SJSA1 (cell line): ENCODE measurements at regions not wholly inside any gene's neighbourhood (a gene's known extent, or its start where the extent isn't known, plus 50 kb on each side); places are given as distances from the start of the nearest gene placed in this dataset.

Experiments used
- DNase-seq, 2 experiments: peaks; one replicate each; pipeline ENCODE4 v3.0.0-alpha.2; 2015 to 2020; ENCODE audit warnings: low spot score in 2 of 2, low read depth in 1 of 2
- H3K27ac ChIP-seq: fragments of 250-450 bp; sonication (Bioruptor Pico); 2 replicates; pipeline ENCODE4 v1.5.1; 2020; ENCODE audit warnings: mild to moderate bottlenecking, moderate library complexity
- H3K27me3 ChIP-seq: fragments of 250-450 bp; sonication (Bioruptor Pico); replicated peaks from 2 replicates; pipeline ENCODE4 v1.5.1; 2020; ENCODE audit warnings: mild to moderate bottlenecking, moderate library complexity
- H3K36me3 ChIP-seq: fragments of 250-450 bp; sonication (Bioruptor Pico); 2 replicates; pipeline ENCODE4 v1.5.1; 2020; ENCODE audit warnings: mild to moderate bottlenecking
- H3K4me1 ChIP-seq: fragments of 250-450 bp; sonication (Bioruptor Pico); replicated peaks from 2 replicates; pipeline ENCODE4 v1.6.1; 2021; ENCODE audit warnings: mild to moderate bottlenecking
- H3K4me3 ChIP-seq: fragments of 250-450 bp; sonication (Bioruptor Pico); 2 replicates; pipeline ENCODE4 v1.5.1; 2020; ENCODE audit warnings: mild to moderate bottlenecking
- H3K9me3 ChIP-seq: fragments of 250-450 bp; sonication (Bioruptor Pico); replicated peaks from 2 replicates; pipeline ENCODE4 v1.5.1; 2020; ENCODE audit warnings: mild to moderate bottlenecking

DNA sequence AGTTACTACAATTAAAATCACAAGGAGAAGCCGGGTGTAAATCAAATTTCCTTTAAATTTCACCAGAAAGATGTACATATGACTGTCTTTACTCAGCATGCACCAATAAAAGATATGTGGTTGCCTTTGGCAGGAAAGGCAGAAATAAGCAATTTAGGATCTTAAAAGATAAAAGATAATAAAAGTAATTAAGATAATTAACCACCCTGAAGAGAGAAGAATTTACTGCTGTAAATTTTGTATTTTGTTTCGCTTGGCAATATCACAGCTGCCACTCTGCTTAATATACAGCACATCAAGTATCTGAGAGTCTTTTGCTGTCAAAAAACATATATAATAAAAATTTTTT is 411.9 kb downstream of the MN1 start:
- no peaks in the 10 kb centered on the region for H3K9me3 ChIP-seq
- no peak for DNase-seq
- H3K4me1 ChIP-seq: no peaks in the 10 kb centered on the region
- no peak overlapping the region for H3K27ac ChIP-seq
- H3K4me3 ChIP-seq: no peak overlapping the region
- H3K27me3 ChIP-seq: peaks cover 22% of the 10 kb centered on the region
- no peaks in the 10 kb centered on the region for H3K36me3 ChIP-seq

DNA sequence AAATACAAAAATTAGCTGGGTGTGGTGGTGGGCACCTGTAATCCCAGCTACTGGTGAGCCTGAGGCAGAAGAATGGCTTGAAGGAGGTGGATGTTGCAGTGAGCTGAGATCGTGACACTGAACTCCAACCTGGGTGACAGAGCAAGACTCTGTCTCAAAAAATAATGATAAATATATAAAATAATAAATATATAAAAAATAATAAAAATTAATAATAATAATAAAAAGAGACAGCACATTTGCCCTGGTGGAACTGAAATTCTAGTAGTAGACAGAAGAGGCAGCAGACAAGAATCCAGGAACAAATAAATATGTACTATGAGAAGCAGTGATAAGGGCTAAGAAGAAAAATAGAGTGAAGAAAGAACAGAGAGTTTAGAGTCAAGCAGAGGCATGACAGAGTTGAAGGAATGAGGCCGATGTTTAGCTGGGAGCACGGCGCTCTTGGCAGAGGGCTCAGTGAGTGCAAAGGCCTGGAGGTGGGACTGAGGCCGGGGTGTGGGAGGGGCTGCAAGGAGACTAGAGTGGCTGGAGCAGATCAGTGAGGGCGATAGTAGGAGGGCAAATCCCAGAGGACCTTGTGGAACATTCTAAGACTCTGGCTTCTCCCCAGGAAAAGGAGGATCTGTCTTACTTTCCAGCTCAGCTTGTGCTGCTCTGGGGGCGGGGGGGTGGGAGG is 410.3 kb downstream of the MN1 start:
- DNase-seq: no peak
- H3K27me3 ChIP-seq: peaks cover 21% of the 10 kb centered on the region
- no peak overlapping the region for H3K27ac ChIP-seq
- H3K4me1 ChIP-seq: no peaks in the 10 kb centered on the region
- H3K9me3 ChIP-seq: no peaks in the 10 kb centered on the region
- no peak overlapping the region for H3K4me3 ChIP-seq
- H3K36me3 ChIP-seq: no peaks in the 10 kb centered on the region

DNA sequence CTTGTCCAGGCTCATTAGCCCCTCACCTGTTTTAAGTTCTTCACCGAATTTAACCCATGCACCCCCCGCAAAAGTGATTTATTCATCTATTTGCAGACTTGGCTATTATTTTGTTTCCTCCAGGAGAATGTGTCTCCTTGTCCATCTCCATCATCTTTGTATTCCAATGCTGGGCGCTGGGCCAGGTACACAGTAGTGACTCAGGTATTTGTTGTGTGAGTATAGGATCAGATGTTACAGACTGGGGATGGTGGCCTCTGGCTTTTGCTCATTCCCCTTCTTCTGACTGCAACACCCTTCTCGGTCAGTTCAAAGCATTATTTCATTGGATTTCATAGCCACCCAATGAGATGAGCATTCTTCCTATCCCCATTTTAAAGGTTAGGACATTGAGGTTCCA is 408.2 kb downstream of the MN1 start:
- H3K27ac ChIP-seq: no peak overlapping the region
- H3K4me3 ChIP-seq: no peak overlapping the region
- H3K9me3 ChIP-seq: no peaks in the 10 kb centered on the region
- no peaks in the 10 kb centered on the region for H3K36me3 ChIP-seq
- H3K27me3 ChIP-seq: peaks cover 18% of the 10 kb centered on the region
- no peak for DNase-seq
- no peaks in the 10 kb centered on the region for H3K4me1 ChIP-seq

DNA sequence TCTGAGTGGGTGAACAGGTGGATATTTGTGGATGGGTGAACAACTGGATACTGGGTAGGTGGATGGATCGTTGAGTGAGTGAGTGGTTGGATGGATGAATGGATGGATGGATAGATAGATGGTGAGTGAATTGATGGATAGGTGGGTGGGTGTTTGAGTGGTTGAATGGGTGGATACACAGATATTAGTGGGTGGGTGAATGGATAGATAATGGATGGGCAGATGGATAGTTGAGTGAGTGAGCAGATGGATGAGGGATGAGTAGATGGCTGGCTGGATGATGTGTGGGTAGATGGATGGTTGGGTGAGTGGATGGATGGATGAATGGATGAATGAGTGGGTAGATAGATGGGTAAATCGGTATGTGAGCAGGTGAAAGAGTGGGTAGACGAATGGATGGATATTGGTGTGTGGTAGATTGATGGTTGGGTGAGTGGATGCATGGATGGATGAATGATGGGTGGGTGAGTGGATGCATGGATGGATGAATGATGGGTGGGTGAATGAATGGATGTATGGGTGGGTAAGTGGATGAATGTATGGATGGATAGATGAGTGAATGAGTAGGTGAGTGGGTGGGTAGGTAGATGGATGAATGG is 406.7 kb downstream of the MN1 start:
- no peak for DNase-seq
- H3K36me3 ChIP-seq: no peaks in the 10 kb centered on the region
- H3K9me3 ChIP-seq: no peaks in the 10 kb centered on the region
- no peak overlapping the region for H3K4me3 ChIP-seq
- H3K27ac ChIP-seq: no peak overlapping the region
- H3K4me1 ChIP-seq: no peaks in the 10 kb centered on the region
- H3K27me3 ChIP-seq: peaks cover 29% of the 10 kb centered on the region

DNA sequence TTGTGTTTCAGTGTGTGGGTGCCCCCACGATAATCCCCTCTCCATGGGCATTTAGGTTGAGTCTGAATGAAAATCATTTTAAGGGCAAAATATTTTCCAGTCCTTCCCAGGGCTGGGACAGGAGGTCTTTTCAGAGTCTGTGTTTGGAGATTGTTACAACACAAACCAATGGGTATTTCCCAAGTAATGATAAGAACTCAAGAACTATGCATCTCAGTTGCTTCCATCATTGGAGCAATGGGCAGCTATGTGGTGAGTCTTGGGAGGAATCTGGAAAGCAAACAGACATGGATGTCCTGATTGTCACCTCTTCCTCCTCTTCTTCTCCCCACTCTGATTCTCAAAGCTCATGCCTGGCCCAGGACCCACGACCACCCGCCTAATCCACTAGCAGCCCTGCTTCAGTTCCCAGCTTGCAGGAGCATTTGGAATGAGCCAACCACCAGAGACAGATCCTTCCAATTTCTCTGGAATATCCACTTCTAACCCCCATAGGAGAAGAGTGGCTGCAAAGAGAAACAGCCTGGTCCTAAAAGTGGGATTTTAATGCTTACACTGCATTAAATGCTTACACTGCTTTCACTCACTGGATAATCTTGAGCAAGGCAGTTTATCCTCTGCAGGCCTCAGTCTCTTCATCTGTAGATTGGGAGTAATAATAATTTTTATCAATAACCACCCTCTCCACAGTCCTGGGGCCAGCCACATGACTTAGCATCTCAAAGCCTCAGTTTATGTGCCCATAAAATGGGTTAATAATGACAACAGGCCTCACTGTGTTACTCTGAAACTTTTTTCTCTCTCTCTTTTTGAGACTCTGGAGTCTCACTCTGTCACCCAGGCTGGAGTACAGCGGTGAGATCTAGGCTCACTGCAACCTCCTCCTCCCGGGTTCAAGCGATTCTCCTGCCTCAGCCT is 404.3 kb downstream of the MN1 start:
- no peaks in the 10 kb centered on the region for H3K9me3 ChIP-seq
- no peaks in the 10 kb centered on the region for H3K36me3 ChIP-seq
- H3K27ac ChIP-seq: no peak overlapping the region
- DNase-seq: no peak
- H3K4me1 ChIP-seq: no peaks in the 10 kb centered on the region
- no peak overlapping the region for H3K4me3 ChIP-seq
- H3K27me3 ChIP-seq: peaks cover 30% of the 10 kb centered on the region

DNA sequence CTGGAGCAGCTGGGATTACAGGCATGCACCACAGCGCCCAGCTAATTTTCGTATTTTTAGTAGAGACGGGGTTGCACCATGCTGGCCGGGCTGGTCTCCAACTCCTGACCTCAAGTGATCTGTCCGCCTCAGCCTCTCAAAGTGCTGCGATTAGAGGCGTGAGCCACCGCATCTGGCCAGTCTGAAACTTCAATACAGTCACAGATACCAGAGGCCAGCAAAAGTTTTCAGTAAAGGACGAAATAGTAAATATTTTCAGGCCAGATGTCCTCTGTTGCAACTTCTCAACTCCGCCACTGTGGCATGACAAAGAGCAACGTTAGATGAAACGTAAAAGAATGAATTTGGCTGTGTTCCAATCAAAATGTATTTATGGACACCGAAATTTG is 403.6 kb downstream of the MN1 start:
- no peak for DNase-seq
- Histone ChIP-seq H3K4me3 (no peak overlapping the region), H3K27ac (no peak overlapping the region), H3K36me3 (no peaks in the 10 kb centered on the region), H3K9me3 (no peaks in the 10 kb centered on the region), H3K4me1 (no peaks in the 10 kb centered on the region), H3K27me3 (peaks cover 30% of the 10 kb centered on the region)

DNA sequence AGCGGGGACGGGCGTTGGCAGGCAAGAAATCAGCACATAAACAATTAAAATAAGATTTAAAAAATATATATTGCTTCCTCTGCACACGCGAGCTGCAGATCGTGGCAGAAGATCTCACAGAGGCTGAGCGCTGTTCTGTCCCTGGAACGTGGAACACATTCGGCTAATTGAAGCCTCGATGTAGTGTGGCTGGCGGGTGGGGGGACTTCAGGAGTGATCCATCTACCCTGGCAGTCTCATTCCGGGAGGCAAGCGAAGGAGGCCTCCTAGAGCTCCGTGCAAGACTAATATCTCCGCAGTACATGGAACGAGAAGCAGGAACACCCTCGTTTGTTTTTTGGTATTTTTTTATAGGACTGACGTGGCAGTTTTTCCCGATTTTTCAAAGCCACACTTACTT is 402.4 kb downstream of the MN1 start:
- no peak for DNase-seq
- no peaks in the 10 kb centered on the region for H3K9me3 ChIP-seq
- peaks cover 30% of the 10 kb centered on the region for H3K27me3 ChIP-seq
- H3K36me3 ChIP-seq: no peaks in the 10 kb centered on the region
- H3K4me1 ChIP-seq: no peaks in the 10 kb centered on the region
- H3K27ac ChIP-seq: no peak overlapping the region
- H3K4me3 ChIP-seq: no peak overlapping the region

DNA sequence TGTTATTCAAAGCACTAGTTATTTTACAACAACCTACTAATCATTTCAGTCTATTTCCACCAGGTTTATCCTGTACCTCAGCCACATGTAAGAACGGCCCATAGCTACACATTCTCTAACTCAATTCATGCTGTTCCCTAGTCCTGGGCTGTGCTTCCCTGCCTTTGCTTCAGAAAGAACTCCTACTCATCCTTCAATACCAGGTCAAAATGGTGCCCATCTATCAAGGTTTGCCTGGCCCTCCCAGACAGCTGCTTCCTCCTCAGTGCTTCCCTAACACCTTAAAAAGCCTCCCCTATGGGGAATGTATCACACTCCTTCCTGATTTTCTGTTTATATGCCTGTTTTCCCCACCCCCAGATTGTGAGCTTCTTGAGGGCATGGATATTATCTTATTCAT is 400.7 kb downstream of the MN1 start:
- no peaks in the 10 kb centered on the region; the same call in 1 of the 2 replicates for H3K4me1 ChIP-seq
- H3K27me3 ChIP-seq: peaks cover 30% of the 10 kb centered on the region
- H3K36me3 ChIP-seq: no peaks in the 10 kb centered on the region
- H3K27ac ChIP-seq: no peak overlapping the region
- H3K4me3 ChIP-seq: no peak overlapping the region
- no peak for DNase-seq
- H3K9me3 ChIP-seq: no peaks in the 10 kb centered on the region

DNA sequence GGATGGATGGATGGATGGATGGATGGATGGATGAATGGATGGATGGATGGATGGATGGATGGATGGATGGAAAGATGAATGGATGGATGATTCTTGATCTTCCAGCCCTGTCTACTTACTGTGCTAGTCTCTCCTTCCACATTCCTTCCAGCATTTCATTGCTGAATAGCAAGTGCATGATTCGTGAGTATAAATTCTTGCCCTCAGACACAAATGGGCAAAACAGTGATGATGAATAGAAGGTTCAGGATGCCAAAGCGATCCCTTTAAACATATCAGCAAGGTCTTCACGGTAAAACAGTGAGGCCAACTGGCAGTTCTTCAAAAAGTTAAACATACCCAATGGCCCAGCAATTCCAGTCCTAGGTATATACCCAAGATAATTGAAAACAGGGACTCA is 400.2 kb downstream of the MN1 start:
- Histone ChIP-seq H3K27me3 (peaks cover 30% of the 10 kb centered on the region), H3K36me3 (no peaks in the 10 kb centered on the region), H3K4me3 (no peak overlapping the region), H3K9me3 (no peaks in the 10 kb centered on the region), H3K27ac (no peak overlapping the region), H3K4me1 (no peaks in the 10 kb centered on the region; the same call in 1 of the 2 replicates)
- no peak for DNase-seq

DNA sequence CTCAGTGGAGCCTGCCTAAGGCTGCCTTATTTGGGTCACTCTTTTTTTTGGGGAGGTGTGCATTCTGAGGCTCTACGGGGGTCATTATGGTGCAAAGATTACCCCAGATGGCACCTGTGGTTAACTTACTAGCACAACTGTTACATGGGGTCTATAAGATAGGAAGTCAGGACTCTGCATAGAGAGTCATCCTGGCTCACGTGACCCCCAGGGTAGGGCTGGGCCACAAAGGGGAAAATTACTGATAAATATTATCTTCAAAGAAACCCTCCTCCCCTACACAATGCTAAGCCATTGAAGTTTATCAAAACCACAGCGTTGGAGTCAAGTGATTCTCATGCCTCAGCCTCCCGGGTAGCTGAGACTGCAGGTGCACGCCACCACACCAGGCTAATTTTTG is 397.1 kb downstream of the MN1 start:
- DNase-seq: no peak
- Histone ChIP-seq H3K4me3 (no peak overlapping the region), H3K27me3 (peaks cover 12% of the 10 kb centered on the region; the same call in 1 of the 2 replicates), H3K36me3 (no peaks in the 10 kb centered on the region), H3K27ac (no peak overlapping the region), H3K4me1 (no peaks in the 10 kb centered on the region; the same call in 1 of the 2 replicates), H3K9me3 (no peaks in the 10 kb centered on the region)

DNA sequence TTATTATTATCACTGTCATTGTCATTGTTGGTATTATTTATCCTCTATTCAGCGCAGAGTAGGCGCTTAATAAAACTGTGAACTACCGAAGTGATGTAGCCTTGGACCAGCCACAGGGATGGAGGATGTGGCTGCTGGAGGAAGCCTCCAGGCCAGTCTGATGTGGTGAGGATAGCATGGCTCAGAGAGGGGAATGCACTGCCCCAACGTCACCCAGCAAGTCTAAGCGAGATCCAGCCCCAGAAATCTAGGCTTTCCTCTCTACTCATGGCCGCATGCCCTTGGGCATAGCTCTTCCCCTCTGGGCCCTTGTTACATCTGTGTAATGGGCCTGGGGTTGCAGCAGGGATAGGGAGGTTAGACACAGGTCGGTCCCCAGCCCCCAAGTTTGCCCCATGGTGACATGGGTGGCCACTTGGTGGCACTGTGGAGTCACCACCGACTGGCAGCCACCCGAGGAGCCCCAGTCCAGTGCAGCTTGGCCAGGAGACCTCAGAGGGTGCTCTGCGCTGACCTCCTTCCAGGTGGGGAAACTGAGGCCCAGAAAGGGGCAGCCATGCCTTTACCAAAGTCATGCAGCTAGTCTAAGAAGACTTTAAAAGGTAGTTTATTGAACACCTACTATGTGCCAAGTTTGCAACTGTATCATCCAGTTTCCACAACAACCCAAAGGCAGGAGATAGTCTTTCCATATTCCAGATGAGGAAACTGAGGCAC is 395.7 kb downstream of the MN1 start:
- Histone ChIP-seq H3K4me3 (no peak overlapping the region), H3K27ac (no peak overlapping the region), H3K27me3 (no peaks in the 10 kb centered on the region), H3K9me3 (no peaks in the 10 kb centered on the region), H3K4me1 (no peaks in the 10 kb centered on the region; the same call in 1 of the 2 replicates), H3K36me3 (no peaks in the 10 kb centered on the region)
- peak; percentile 53 to 67 for DNase-seq

DNA sequence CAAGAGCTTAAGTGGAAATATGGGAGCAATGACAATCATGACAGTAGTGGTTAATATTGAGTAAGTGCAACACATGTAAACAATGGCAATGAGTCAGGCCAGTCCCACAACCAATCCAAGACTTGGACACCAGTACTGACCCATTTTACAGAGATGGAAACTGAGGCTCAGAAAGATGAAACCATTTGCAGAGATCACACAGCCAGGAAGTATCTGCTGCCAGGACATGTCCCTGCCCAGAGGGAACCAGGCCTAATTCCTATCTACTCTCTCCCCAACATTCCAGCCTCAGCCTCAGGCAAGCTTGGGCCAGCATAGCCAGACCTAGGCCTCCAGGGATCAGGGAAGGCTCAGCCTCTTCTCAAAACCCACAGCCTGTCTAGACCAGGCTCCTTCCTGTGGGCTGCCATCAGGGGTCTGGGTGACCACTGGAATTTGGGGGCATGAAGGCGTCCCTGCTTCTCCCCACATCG is 395.1 kb downstream of the MN1 start:
- no peaks in the 10 kb centered on the region for H3K9me3 ChIP-seq
- H3K27ac ChIP-seq: no peak overlapping the region
- DNase-seq: no peak

DNA sequence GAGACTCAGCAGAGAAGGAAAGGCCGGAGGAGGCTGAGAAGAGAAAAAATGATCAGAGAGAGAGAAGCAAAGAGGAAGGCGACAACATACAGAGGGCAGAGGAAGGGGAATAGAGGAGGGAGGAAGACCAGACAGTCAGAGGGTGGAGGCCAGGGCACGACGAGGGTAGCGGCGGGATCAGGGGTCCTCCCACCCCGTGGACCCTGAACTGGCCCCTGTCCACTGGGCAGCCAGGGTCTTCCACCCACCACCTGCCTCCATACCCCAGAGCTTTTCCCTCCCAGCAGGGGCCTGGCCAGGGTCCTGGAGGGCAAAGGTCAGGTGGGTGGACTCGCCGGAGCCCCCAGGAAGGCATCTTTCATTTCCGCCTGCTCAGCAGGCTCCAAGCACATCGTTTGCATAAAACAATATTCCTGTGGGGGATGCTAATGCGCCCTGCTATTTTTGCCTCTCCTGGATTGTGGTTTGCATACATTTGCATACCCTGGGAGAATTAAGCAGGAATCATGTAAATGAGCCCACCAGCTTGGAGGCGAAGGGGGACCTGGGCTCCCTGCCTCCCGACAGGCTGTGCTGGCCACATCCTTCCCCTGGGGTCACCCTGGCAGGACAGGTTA is 394.1 kb downstream of the MN1 start:
- Histone ChIP-seq H3K27me3 (no peaks in the 10 kb centered on the region), H3K36me3 (no peaks in the 10 kb centered on the region), H3K9me3 (no peaks in the 10 kb centered on the region), H3K4me1 (no peaks in the 10 kb centered on the region; the same call in 1 of the 2 replicates), H3K27ac (no peak overlapping the region), H3K4me3 (no peak overlapping the region)
- DNase-seq: no peak

More for the DNA sequence above, 395.1 kb downstream of the MN1 start:
- Histone ChIP-seq H3K4me3 (no peak overlapping the region), H3K36me3 (no peaks in the 10 kb centered on the region), H3K27me3 (no peaks in the 10 kb centered on the region), H3K4me1 (no peaks in the 10 kb centered on the region; the same call in 1 of the 2 replicates)
